Esophagus muscularis mucosa (tissue), 3 donors: ENCODE measurements at regions not wholly inside any gene's neighbourhood (a gene's known extent, or its start where the extent isn't known, plus 50 kb on each side); places are given as distances from the start of the nearest gene placed in this dataset.

Experiments used
- CTCF ChIP-seq, 3 experiments: fragments of 200-600 bp in 2 of 3; fragments of 450-650 bp in 1 of 3; sonication (generic) in 2 of 3; IDR thresholded peaks; one replicate each; pipeline ENCODE4 v1.5.1; 2017 to 2019; ENCODE audit warnings: antibody characterized with exemption in 3 of 3, mild to moderate bottlenecking in 2 of 3, moderate library complexity in 1 of 3
- POLR2A ChIP-seq: fragments of 450-650 bp; IDR thresholded peaks from one replicate; pipeline ENCODE4 v1.6.1; 2017; ENCODE audit warnings: antibody characterized with exemption, moderate library complexity, mild to moderate bottlenecking, low read depth

GRCh38 chr3:137382005-137382594 lies 382.0 kb upstream of the SOX14 start:
- TF ChIP-seq CTCF (IDR thresholded peaks at IDR 0.05) (no peak), POLR2A (no peak)
